ENCODE measurements at regions not wholly inside any gene's neighbourhood (a gene's known extent, or its start where the extent isn't known, plus 50 kb on each side); places are given as distances from the start of the nearest gene placed in this dataset.
"Not testable (repeated sequence)": the region's sequence is repeated elsewhere in the genome, so short reads cannot be mapped to it uniquely, and the experiment has no call there.

DNA sequence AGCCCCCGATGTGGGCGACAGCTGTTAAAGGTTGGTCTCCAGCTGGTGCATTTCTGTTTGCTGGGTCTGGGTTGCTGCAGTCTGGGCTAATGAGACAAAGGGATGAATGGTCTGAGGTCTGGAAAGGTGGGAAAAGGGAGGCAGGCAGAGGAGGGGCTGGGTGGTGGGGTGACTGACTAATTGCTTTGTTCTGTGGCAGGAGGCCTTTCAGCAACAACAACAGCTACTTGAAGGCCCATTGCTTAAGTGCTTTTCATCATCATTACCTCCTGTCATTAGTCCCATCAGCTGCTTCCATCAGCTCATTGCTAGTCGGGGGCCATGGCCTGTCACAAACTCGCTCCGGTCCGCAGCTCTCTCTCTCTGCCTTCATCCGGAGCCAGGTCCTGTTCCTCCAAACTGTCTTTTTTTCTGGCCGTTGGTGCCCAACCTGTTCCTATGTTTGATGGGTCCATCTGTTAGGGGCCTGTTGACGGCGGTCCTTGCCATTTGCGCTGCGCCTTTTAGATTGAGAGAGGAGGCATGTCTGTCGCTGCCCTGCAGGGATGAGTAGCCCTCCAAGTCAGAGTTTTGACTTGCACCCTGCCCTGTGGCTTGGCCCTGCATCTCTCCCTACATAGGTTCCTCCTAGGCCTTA is 105.6 kb upstream of the PLXNA2 start:
- no peak for FAIRE-seq

DNA sequence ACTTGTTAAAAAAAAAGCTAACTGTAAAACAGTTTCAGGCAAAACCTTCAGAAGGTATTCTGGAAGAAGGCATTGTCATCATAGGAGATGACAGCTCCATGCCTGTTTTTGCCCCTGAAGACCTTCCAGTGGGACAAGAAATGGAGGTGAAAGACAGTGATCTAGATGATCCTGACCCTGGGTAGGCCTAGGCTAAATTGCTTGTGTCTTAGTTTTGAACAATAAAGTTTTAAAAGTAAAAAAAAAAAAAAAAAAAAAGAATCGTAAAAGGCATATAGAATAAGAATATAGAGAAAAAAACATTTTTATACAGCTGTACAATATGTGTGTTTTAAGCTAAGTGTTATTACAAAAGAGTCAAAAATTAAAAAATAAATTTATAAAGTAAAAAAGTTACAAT is 106.6 kb upstream of the PLXNA2 start:
- FAIRE-seq: peak; percentile 32

DNA sequence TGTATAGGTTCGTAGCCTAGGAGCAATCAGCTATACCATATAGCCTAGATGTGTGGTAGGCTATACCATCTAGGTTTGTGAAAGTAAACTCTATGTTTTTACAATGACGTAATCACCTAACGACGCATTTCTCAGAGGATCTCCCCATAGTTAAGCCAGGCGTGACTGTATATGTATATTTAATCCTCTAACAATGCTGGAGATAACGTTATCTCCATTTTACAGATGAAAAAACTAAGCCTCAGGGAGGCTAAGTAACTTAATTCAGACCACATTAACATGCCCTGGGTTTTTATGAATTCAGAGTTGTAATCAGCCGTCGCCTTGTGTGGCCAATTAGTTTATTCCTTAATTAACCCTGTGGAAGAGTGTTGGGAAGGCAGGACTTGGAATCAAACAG is 107.7 kb upstream of the PLXNA2 start:
- no peak for FAIRE-seq

DNA sequence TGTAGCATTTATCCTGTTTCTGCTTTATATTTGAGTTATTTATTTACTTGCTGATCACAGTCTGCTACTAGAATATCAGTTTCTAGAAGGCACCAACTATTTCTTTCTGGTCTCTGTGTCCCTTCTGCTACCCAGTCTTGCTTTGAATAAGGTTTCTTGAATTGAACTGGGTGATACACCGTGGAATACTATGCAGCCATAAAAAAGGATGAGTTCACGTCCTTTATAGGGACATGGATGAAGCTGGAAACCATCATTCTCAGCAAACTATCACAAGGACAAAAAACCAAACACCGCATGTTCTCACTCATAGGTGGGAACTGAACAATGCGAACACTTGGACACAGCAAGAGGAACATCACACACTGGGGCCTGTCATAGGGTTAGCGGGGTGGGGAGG is 109.6 kb upstream of the PLXNA2 start:
- FAIRE-seq: not testable (repeated sequence)

DNA sequence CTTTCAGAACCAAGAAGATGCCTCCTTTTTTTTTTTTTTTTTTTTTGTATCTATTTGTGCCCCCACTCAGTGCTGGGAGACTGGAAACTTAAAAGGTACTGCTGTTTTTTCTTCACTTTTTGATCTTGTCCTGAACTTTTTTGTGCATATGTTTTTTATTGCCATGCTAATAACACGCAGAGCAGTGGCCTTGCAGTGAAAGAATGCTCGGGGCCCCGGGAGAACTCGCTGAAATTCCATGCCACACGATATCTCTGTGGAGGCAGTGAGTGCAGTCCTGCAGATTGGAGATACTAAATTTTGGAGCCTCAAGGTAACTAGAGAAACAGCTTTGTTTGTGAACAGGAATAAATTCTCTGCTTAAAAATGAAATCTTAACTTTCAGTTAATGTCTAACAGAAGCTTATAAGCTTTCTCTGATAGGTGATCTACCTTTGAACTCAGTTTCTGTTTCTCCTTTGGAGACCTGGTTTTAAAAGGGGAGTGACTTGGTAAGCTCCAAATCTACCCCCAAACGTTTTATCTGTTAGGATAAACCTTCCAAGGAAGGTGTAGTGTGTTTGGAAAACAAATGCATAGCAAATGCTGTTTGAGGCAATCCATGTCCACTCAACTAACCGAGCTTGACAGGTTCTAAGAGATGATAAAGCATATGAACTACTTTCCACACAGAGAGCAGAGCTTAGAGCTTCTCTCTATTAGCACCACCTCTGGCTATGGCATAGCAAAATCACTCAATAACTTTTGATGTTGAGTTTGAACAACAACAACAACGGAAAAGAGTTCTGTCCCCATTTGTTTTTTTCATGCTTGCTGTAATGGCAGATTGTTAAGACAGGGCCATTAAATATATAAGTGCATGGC is 113.7 kb upstream of the PLXNA2 start:
- no peak for FAIRE-seq

DNA sequence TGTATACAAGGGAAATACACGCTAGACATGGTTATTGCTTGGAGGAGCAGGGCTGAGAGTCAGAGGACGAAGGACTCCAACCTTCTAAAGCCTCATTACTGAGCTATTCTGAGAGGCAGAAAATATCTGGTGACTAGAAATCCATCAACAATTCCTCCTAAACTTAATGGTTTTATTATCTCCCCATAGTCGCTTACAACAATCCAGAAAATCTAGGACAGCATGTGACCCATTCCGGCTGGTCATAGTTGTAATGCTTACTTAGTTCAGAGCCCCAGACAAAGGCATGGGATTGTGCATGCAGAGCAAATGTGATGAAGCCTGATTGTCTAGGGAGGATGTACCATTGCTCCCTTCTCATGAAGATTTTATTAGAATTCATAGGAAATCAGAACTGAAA is 114.5 kb upstream of the PLXNA2 start:
- FAIRE-seq: no peak

DNA sequence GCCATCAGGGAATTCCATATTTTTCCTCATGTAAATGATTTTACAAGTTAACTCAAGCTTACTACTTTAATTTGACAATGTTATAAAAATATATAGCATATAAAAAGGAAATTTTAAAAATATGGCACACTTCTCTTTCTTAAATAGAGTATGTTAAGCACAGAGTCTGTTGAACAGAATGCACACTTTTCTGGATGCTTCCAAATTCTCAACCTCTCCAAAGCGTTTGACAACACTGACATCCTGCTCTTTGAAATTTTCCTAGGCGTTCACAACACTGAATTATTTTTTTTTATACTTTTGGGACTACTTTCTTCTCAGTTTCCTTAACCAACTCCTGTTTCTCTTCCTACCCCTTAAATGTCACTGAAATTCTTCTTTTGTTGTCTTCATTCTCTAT is 117.8 kb upstream of the PLXNA2 start:
- no peak for FAIRE-seq

DNA sequence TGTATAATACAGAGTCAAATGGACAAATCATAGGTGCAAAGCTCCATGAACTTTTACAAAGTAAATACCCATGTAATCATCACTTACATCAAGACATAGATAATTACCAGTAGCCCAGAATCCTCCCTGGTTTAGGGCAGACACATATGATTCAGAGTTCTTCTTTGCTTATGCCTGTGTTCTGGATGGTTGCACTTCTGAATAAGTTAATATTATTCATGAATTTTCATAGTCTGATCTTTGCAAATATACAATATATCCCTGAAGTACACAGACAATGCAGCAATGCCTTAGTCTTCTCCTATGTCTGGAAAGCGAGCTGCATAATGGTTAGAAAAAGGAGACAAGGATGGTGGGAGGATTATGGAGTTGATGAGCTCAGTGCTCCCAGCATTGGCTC is 122.4 kb upstream of the PLXNA2 start:
- no peak for FAIRE-seq

DNA sequence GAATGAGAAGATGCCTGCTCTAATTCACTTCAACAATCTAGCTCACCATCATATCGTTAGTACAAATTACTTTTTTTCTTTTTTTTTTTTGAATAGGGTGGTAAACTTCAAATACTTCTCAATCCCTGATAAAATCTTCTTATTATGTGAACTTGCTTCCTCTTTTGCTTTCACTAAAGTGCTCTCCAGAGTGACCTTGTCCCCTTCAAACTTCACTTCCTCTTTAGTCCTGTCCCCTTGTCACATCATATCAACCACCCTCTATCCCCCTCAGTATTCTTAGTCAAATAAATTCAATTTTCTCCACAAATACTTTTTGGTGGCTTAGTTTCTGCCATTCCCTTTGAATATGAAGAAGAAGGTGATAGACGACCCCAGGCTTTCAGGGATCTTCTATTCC is 124.9 kb upstream of the PLXNA2 start:
- FAIRE-seq: no peak

DNA sequence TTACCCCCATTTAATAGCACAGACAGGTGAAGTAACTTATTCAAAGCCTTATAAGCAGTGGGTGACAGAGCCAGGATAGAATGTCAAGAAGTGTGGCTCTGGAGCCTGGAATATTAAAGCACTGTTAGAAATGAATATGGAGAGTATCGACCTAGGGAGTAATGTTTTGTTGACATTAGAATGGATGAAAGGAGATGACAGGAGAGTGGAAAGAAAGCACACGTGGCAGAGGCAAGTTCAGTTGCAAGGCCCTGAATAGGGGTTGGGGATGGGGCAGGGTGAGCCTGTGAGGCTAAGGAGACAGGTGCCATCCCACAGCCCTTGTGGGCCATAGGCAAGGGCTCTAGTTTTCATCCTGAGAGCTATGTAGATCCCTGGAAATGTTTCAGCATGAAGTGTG is 125.5 kb upstream of the PLXNA2 start:
- FAIRE-seq: no peak

DNA sequence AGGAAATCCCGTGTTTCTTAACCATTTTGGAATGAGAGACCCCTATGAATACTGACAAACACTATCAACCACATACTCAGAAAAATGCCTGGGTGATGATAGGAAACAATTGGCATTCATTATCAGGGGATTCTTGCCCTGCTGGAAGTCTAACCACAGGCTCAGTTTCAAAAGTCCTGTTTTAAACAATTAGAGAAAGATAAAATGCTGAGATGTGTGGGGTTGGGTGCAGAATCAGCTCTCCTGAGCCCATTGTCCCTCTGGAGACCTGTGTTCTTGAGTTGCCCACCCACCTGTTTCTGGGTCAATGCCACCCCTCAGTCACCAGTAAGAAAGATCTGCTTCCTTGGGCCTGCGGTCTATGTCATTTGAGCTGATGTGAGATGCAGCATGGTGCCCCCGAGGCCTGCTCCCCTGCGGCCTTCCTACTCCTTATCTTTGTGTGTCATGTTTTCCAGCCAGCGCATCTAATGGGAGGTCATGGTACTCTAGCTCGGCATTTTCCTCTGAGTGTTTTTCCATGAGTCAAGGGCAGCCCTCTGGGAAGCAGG is 130.3 kb upstream of the PLXNA2 start:
- FAIRE-seq: no peak

DNA sequence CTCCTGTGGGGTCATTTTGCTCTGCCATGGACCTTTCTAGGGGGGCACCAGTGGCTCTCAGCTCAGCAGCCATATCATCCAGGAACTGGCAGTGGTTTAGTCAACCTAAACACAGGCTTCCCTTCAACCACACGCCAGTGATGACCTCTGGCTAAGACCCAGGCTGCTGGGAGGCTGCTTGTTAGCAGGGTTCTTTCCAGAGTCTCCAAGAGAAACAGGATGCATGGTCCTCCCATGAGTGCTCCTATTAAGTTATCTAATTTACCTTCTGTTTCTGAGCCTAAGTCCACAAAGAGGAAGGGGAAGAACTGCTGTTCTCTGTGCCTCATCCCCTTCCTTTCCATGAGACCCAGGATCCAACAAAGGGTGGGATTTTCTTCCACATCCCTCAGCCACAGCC is 137.3 kb upstream of the PLXNA2 start:
- FAIRE-seq: no peak

DNA sequence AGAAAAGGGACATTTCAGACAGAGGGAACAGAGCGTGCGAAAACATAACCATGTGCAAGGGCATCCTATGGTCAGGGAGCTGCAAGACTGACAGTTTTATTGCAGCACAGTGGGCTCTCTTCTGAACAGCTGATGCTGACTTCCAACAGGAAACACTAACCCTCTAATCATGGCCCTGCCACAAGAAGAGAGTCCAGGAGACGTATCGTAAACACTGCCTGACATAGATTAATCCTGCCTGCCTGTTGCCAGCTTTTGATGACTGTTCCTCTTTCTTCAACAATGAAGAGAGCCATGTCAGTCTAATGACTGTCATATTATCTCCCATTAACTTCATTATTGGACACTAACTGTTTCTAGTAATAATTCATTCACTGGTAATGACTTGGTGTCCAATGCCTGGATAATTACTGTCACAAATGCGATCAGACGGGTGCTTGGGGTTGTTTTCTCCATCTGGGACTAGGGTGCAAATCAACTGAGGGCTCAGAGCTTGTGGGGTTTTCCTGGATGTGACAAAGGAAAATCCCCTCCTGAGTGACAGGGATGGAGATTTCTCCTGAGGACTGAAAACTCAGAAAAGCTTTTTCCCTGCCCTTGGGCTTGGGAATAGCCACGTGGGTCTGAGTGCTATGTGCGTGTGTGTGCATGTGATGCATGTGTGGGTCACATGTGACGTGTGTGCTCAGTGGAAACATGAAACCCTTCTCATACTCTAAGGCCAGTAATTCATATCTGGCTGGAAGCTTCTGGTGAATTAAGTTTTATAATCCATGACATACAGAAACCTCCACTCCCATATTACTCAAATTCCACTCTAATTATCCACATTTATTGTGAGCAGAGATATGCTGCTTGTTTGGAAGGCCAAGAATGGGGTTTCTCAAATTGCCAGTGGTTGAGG is 144.0 kb upstream of the PLXNA2 start:
- FAIRE-seq: no peak

DNA sequence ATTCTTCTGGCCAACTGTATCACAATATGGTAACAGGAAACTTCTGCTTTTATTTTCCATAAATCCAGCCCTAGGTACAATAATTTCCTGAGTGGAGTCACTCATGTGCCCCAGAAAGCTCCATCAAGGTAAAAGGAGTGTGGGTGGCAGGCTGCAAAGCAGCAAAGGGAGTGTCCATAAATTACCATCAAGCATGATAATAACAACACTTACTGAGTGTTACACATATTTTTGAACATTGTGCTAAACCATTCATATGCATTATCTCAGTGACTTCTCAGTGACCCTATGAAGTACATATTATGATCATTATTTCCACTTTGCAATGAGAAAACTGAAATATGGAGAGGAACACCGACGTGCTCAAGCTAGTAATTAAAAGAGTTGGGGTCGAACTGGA is 149.2 kb upstream of the PLXNA2 start:
- FAIRE-seq: no peak

DNA sequence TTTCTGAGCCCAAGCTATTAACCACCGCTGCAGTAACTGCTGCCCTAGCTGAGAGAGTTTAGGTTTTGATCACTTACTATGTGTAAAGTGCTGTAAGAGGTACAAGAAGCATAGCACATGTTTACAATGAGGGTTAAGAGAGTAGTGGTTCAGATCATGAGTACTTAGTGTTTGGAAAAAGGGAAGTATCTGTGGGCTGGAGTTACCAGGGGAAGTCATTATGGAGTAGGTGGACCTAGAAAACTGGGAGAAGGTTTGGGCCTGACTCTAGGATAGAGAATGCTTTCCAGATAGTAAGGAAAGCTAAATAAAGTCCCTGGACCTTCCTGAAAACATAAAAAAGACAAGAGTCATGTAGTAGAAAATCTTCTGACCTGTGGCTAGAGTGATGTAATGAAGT is 149.6 kb upstream of the PLXNA2 start:
- no peak for FAIRE-seq

DNA sequence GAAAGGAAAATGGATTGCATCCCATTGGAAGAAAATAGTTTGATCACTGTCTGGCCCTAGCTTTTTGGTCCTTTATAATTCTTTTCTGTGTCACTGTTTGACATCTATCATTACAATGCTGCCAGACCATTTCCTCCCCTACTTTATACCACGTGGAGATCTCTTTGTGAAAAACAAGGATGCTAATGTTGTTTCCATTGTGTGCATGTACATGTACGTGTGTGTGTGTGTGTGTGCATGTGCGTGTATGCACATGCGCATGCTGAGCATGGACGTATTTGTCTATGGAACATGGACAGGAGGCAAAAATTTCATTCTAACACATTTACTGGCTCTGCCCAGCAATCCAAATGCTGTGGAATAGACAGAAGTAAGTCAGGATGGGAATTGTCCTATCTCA is 153.1 kb upstream of the PLXNA2 start:
- FAIRE-seq: no peak

DNA sequence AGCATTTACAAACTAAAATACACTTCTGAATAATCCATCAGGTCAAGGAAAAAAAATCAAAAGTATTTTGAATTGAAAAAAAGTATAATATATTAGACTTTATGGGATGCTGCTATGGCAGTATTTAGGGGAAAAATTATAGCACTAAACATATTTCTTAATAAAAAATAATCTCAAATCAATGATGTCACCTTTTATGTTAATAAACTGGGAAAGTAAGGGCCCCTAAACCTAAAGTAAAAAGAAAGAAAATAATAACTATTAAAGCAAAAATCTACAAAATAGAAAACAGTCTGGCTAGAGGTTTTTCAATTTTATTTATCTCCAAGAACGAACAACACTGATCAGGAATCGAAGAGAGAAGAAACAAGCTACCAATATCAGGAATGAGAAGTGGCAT is 160.8 kb upstream of the PLXNA2 start:
- FAIRE-seq: no peak

DNA sequence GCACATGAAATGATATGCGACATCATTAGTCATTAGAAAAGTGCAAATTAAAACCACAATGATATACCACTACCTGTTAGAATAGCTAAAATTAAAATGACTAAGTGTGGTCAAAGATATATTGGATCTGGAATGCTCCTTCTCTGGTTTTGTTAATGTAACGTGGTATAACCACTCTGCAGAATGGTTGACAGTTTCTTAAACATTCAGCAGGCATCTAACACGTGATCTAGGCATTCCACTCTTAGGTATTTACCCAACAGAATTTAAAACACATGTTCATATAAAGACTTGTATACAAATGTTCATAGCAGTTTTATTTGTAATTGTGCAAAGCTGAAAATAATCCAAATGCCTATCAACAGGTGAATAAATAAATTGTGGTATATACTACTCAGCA is 165.0 kb upstream of the PLXNA2 start:
- no peak for FAIRE-seq

DNA sequence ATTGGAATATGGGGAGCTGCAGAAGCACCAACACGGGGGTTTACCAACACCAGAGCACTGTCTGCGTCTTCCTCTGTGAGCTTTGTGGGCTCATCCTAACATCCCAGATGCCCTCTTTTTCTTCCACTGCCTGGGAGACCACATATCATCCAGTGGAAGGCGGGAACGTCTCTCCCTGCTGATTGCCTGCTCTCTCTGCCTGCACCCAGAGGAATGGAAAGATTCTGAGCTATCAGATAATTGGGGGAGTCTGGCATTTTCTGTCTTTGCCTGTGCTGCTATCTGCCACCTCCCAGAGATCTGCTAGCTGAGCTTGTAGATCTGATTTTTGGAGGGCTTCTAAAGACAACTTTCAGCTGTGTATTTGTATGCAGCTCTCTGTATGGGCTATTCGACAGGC is 166.2 kb upstream of the PLXNA2 start:
- FAIRE-seq: no peak

DNA sequence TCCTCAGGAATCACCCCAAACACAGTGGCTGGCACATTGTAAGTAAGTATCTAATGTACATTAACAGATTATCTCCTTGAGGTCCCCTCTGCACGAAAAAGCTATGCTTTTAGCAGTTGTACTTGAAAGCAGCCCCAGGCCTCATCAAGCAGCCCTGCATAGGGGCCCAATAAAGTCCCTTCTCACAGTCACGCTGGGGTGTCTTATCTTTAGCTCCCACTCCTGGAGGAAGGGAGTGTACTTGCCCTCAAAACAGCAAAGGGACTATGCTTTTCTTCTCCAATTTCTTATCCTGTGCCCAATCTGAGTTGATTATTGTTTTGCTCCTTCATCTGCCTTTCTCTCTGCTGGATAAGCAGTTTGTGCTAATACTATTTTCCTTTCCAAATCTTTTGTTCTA is 168.8 kb upstream of the PLXNA2 start:
- FAIRE-seq: no peak

DNA sequence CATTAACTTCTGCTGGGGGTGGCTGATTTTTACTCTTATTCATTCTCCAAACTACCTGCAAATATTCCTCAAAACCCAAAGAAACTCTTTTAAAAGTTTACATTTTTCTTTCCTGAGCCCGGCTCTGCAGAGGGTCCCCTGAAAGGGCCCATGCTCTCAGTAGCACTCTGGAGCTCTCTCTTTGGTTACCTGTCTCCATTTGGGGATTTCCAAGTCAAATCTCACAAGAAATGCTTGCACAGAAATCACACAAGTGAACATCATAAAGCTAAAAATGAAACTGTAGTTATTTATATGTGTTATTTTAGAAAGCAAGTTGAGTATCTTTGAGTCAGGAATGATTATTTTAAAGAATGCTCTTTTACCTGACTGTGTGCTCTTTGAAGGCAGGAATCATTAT is 174.5 kb upstream of the PLXNA2 start:
- FAIRE-seq: no peak

DNA sequence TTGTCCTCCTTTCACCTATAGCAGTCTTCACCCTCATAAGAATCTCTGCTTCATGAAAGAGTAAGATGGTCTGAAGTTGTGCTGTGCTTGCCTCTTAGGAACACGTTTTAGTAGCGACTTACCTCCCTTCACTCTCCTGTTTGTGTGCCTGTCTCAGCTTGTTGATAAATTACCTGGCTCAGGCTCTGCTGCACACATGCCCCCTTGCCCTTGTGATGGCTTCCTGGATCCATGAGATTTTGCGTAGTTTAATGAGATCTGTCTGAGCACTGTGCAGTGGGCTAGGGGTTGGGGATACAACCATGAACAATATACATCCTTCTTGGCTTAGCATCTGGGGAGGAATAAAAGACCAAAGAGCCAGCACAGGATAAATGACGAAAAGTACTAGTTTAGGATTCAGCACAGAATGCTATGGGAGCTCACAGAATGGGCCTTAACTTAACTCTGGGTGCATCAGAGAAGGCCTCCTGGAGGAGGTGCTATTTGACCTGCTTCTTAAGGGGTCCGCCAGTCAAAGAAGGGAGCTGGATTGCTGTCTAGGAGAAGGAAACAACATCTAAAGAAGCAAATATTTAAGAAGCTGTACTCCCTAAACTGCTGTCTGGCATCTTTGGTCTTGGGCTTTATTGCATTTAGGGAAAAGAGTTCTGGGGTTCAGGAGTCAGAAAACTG is 175.7 kb upstream of the PLXNA2 start:
- no peak for FAIRE-seq

DNA sequence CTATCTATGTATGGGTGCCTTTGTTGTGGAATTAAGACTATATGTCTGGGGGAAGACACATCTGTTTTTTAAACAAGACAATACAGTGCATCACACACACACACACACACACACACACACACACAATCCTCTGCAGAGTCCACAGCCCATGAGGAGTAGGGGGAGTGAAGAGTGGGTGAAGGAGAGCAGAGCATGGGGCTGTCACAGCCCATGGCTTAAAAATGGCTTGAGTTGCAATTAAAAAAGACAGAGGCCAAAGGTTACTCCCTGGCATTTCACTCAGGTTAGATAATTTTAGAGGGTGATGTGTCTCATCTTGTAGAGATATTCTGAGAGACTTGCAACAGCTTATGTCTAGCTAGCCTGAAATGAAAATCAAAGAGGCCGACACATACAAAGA is 176.5 kb upstream of the PLXNA2 start:
- no peak for FAIRE-seq

Data from A204.1 (cell line).